Hepatocyte (in vitro differentiated cells): ENCODE measurements at regions not wholly inside any gene's neighbourhood (a gene's known extent, or its start where the extent isn't known, plus 50 kb on each side); places are given as distances from the start of the nearest gene placed in this dataset.

ENCODE experiments used
- EZH2 ChIP-seq: fragments of 200-600 bp; sonication (generic); IDR thresholded peaks from 2 replicates; pipeline ENCODE4 v1.6.1; 2016; ENCODE audit warnings: antibody characterized with exemption, mild to moderate bottlenecking, borderline replicate concordance
- EZH2phosphoT487 ChIP-seq: fragments of 200-600 bp; sonication (generic); IDR thresholded peaks from one replicate; pipeline ENCODE4 v1.6.1; 2018; ENCODE audit warnings: antibody characterized with exemption, mild to moderate bottlenecking, low read depth, moderate library complexity; ENCODE audit not compliant: unreplicated experiment, severe bottlenecking
- TF ChIP-seq, protein P1 (sequence below): fragments of 200-600 bp; sonication (generic); IDR thresholded peaks from 2 replicates; pipeline ENCODE4 v1.5.1; 2016; ENCODE audit warnings: antibody characterized with exemption, mild to moderate bottlenecking; ENCODE audit not compliant: poor library complexity

DNA sequence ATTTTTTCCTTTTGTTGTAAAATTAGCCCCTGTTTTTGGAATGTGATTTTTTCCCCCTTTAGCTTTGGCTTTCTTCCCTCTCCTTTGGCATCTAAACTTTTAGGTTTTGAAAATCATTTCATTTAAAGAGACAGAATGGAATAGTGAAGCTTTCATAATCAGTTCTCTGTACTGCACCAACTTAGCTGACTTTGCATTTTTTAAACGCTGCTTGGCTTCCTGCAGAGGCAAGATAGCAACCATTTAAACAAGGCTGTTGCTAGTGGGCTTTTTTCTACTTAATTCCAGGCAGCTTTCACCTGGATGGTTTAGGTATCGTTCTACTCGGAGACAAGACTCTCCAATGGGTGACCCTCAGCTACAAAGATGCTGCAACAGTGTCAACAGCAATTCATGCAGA is 267.9 kb upstream of the PKDCC start:
- TF ChIP-seq, protein P1, sequence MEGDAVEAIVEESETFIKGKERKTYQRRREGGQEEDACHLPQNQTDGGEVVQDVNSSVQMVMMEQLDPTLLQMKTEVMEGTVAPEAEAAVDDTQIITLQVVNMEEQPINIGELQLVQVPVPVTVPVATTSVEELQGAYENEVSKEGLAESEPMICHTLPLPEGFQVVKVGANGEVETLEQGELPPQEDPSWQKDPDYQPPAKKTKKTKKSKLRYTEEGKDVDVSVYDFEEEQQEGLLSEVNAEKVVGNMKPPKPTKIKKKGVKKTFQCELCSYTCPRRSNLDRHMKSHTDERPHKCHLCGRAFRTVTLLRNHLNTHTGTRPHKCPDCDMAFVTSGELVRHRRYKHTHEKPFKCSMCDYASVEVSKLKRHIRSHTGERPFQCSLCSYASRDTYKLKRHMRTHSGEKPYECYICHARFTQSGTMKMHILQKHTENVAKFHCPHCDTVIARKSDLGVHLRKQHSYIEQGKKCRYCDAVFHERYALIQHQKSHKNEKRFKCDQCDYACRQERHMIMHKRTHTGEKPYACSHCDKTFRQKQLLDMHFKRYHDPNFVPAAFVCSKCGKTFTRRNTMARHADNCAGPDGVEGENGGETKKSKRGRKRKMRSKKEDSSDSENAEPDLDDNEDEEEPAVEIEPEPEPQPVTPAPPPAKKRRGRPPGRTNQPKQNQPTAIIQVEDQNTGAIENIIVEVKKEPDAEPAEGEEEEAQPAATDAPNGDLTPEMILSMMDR = no peak
- TF ChIP-seq EZH2 = no peak
- TF ChIP-seq EZH2phosphoT487 = no peak
